ENCODE measurements at regions not wholly inside any gene's neighbourhood (a gene's known extent, or its start where the extent isn't known, plus 50 kb on each side); places are given as distances from the start of the nearest gene placed in this dataset.

DNA sequence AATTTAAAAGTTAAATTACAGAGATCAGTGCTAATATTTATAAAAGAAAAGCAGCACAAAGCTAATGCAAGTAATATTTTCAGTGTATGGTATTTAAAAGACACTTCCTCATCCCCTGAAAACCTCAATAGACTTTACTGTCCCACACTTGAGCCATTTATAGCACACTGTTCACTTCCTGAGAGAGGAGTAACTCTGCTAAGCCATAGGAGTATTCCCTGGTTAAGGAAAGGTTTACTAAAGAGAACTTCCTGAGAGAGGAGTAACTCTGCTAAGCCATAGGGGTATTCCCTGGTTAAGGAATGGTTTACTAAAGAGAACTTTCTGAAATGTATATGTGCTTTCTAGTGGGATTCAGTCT, 159.4 kb downstream of the NHLRC3 start:
- TF ChIP-seq, protein P1, sequence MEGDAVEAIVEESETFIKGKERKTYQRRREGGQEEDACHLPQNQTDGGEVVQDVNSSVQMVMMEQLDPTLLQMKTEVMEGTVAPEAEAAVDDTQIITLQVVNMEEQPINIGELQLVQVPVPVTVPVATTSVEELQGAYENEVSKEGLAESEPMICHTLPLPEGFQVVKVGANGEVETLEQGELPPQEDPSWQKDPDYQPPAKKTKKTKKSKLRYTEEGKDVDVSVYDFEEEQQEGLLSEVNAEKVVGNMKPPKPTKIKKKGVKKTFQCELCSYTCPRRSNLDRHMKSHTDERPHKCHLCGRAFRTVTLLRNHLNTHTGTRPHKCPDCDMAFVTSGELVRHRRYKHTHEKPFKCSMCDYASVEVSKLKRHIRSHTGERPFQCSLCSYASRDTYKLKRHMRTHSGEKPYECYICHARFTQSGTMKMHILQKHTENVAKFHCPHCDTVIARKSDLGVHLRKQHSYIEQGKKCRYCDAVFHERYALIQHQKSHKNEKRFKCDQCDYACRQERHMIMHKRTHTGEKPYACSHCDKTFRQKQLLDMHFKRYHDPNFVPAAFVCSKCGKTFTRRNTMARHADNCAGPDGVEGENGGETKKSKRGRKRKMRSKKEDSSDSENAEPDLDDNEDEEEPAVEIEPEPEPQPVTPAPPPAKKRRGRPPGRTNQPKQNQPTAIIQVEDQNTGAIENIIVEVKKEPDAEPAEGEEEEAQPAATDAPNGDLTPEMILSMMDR (IDR thresholded peaks at IDR 0.05; ENCODE audit: low read depth, low read length): no peak
- no peak for TF ChIP-seq EZH2phosphoT487 (IDR thresholded peaks at IDR 0.05; ENCODE audit: low read depth)
